Astrocyte (in vitro differentiated cells and primary cell): ENCODE measurements at regions not wholly inside any gene's neighbourhood (a gene's known extent, or its start where the extent isn't known, plus 50 kb on each side); places are given as distances from the start of the nearest gene placed in this dataset.

Experiments used
- DNase-seq: peaks from one replicate; pipeline ENCODE4 v3.0.0-alpha.2; 2010; ENCODE audit warnings: low read depth
- FAIRE-seq: peaks from 2 replicates; lab custom pipeline; 2011; peaks lifted over from hg19 to GRCh38; lab: Jason Lieb, UNC
- H2AFZ ChIP-seq: 2 replicates; pipeline ENCODE4 v1.6.0; 2012; ENCODE audit warnings: low read depth, low read length, inconsistent platforms
- H3K27ac ChIP-seq: 2 replicates; pipeline ENCODE4 v1.5.1; 2011; ENCODE audit warnings: low read depth, low read length, inconsistent platforms
- H3K27me3 ChIP-seq: 2 replicates; pipeline ENCODE4 v1.6.0; 2011; ENCODE audit warnings: low read length, inconsistent platforms; ENCODE audit not compliant: insufficient read depth
- H3K36me3 ChIP-seq: 2 replicates; pipeline ENCODE4 v1.5.1; 2011; ENCODE audit warnings: low read length, inconsistent platforms; ENCODE audit not compliant: insufficient read depth
- H3K4me1 ChIP-seq: 2 replicates; pipeline ENCODE4 v1.5.1; 2011; ENCODE audit warnings: low read length, inconsistent platforms; ENCODE audit not compliant: insufficient read depth
- H3K4me2 ChIP-seq: 2 replicates; pipeline ENCODE4 v1.6.0; 2012; ENCODE audit warnings: low read length, inconsistent platforms
- H3K4me3 ChIP-seq: 2 replicates; pipeline ENCODE4 v1.5.1; 2011; ENCODE audit warnings: low read depth, mild to moderate bottlenecking, low read length, inconsistent platforms; ENCODE audit not compliant: insufficient read depth
- H3K79me2 ChIP-seq: 2 replicates; pipeline ENCODE4 v1.6.0; 2012; ENCODE audit warnings: mild to moderate bottlenecking, low read length, inconsistent platforms; ENCODE audit not compliant: insufficient read depth
- H3K9ac ChIP-seq: 2 replicates; pipeline ENCODE4 v1.6.0; 2012; ENCODE audit warnings: mild to moderate bottlenecking, low read length, inconsistent platforms
- H3K9me3 ChIP-seq: 2 replicates; pipeline ENCODE4 v1.5.1; 2012; ENCODE audit warnings: low read depth, mild to moderate bottlenecking, low read length, inconsistent platforms; ENCODE audit not compliant: insufficient read depth
- H4K20me1 ChIP-seq: 2 replicates; pipeline ENCODE4 v1.6.0; 2012; ENCODE audit warnings: low read length, inconsistent platforms; ENCODE audit not compliant: insufficient read depth
- H3K27ac Mint-ChIP-seq: one replicate; pipeline ENCODE4 v1.8.0; 2021; ENCODE audit warnings: mild to moderate bottlenecking, mixed read lengths; ENCODE audit not compliant: unreplicated experiment
- H3K27me3 Mint-ChIP-seq: one replicate; pipeline ENCODE4 v1.8.0; 2021; ENCODE audit warnings: low read depth, mixed read lengths; ENCODE audit not compliant: unreplicated experiment
- H3K36me3 Mint-ChIP-seq: one replicate; pipeline ENCODE4 v1.8.0; 2021; ENCODE audit warnings: low read depth, mixed read lengths; ENCODE audit not compliant: unreplicated experiment
- H3K4me1 Mint-ChIP-seq: one replicate; pipeline ENCODE4 v1.8.0; 2021; ENCODE audit warnings: low read depth, mixed read lengths; ENCODE audit not compliant: unreplicated experiment
- H3K4me3 Mint-ChIP-seq: one replicate; pipeline ENCODE4 v1.8.0; 2021; ENCODE audit warnings: mild to moderate bottlenecking, moderate library complexity, mixed read lengths; ENCODE audit not compliant: unreplicated experiment
- H3K9me3 Mint-ChIP-seq: one replicate; pipeline ENCODE4 v1.8.0; 2021; ENCODE audit warnings: mild to moderate bottlenecking, mixed read lengths; ENCODE audit not compliant: unreplicated experiment
- CTCF ChIP-seq: IDR thresholded peaks from 2 replicates; pipeline ENCODE4 v1.5.1; 2011; ENCODE audit warnings: low read depth, mild to moderate bottlenecking, inconsistent platforms, low read length, moderate library complexity; ENCODE audit not compliant: insufficient read depth
- EZH2 ChIP-seq: IDR thresholded peaks from 2 replicates; pipeline ENCODE4 v1.6.1; 2012; ENCODE audit warnings: mild to moderate bottlenecking, low read length, inconsistent platforms; ENCODE audit not compliant: insufficient read depth

- Mint-ChIP-seq H3K9me3 (peaks cover 3% of the 10 kb centered on the region), H3K27ac (no peak overlapping the region), H3K4me1 (peaks cover 30% of the 10 kb centered on the region), H3K36me3 (no peaks in the 10 kb centered on the region), H3K27me3 (no peaks in the 10 kb centered on the region), H3K4me3 (no peak overlapping the region)
- H2AFZ ChIP-seq: no peak overlapping the region
- H3K4me3 ChIP-seq: no peak overlapping the region
- H3K4me1 ChIP-seq: peaks cover 12% of the 10 kb centered on the region
- TF ChIP-seq EZH2 (no peak), CTCF (no peak)
- no peaks in the 10 kb centered on the region for H3K9me3 ChIP-seq
- no peak overlapping the region for H3K4me2 ChIP-seq
- no peak overlapping the region for H3K9ac ChIP-seq
- H3K79me2 ChIP-seq: no peaks in the 10 kb centered on the region
- no peaks in the 10 kb centered on the region for H4K20me1 ChIP-seq
- H3K27ac ChIP-seq: no peak overlapping the region
- H3K36me3 ChIP-seq: no peaks in the 10 kb centered on the region
- no peak for FAIRE-seq
- DNase-seq: no peak
- no peaks in the 10 kb centered on the region for H3K27me3 ChIP-seq
These were observed 93.1 kb downstream of the FAT3 start for GRCh38 chr11:92317721-92318120.

GRCh38 chr11:92322225-92322624, 97.6 kb downstream of the FAT3 start:
- Histone ChIP-seq H4K20me1 (no peaks in the 10 kb centered on the region), H3K4me3 (no peak overlapping the region), H3K9ac (no peak overlapping the region), H3K9me3 (peaks cover 5% of the 10 kb centered on the region), H3K27me3 (no peaks in the 10 kb centered on the region), H3K27ac (peak overlapping the region; percentile 49), H3K36me3 (no peaks in the 10 kb centered on the region), H3K79me2 (no peaks in the 10 kb centered on the region), H3K4me1 (peaks cover 12% of the 10 kb centered on the region), H3K4me2 (peak overlapping the region; percentile 79), H2AFZ (no peak overlapping the region)
- DNase-seq (peak; percentile 66), FAIRE-seq (peak; percentile 94)
- peak overlapping the region; percentile 16 for H3K27ac Mint-ChIP-seq
- H3K36me3 Mint-ChIP-seq: peaks cover 6% of the 10 kb centered on the region
- H3K4me3 Mint-ChIP-seq: no peak overlapping the region
- H3K9me3 Mint-ChIP-seq: peaks cover 6% of the 10 kb centered on the region
- TF ChIP-seq EZH2: no peak
- H3K4me1 Mint-ChIP-seq: peaks cover 14% of the 10 kb centered on the region
- H3K27me3 Mint-ChIP-seq: no peaks in the 10 kb centered on the region

DNA sequence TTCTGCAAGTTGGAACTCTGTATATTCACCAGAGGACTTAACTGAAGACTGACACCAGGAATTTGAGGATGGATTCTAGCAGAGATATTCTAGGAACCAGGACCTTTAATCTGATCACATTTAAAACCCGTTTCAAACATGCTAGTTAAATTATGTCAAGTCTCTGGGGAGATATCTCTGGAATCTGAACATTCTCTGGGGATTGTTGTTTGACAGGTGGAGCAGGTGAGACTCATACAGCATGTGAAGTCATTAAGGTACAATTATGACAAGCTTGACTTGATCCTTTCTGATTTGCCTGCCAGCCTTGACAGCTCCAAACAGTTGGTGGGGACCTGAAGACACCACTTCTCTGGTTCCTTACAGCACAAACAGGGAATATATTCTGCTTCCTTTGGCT, 100.3 kb downstream of the FAT3 start:
- FAIRE-seq (peak; percentile 13), DNase-seq (no peak)
- Mint-ChIP-seq H3K36me3 (peaks cover 6% of the 10 kb centered on the region), H3K9me3 (peaks cover 6% of the 10 kb centered on the region), H3K27ac (no peak overlapping the region), H3K27me3 (no peaks in the 10 kb centered on the region), H3K4me3 (no peak overlapping the region), H3K4me1 (peaks cover 17% of the 10 kb centered on the region)
- Histone ChIP-seq H3K27me3 (no peaks in the 10 kb centered on the region), H3K79me2 (no peaks in the 10 kb centered on the region), H3K4me1 (peaks cover 12% of the 10 kb centered on the region), H2AFZ (no peak overlapping the region), H3K9ac (no peak overlapping the region), H3K4me2 (no peak overlapping the region), H3K36me3 (no peaks in the 10 kb centered on the region), H3K4me3 (no peak overlapping the region), H4K20me1 (no peaks in the 10 kb centered on the region), H3K27ac (no peak overlapping the region), H3K9me3 (peaks cover 5% of the 10 kb centered on the region)
- no peak for TF ChIP-seq EZH2
- no peak for TF ChIP-seq CTCF
